Pulmonary artery endothelial cell (primary cell): ENCODE measurements at regions not wholly inside any gene's neighbourhood (a gene's known extent, or its start where the extent isn't known, plus 50 kb on each side); places are given as distances from the start of the nearest gene placed in this dataset.
A peak's percentile ranks its signal among the peaks of the same experiment; 100 is the strongest.

Experiments used
- DNase-seq: peaks from one replicate; pipeline ENCODE4 v3.0.0-alpha.2; 2011; ENCODE audit warnings: low read depth, low spot score

DNA sequence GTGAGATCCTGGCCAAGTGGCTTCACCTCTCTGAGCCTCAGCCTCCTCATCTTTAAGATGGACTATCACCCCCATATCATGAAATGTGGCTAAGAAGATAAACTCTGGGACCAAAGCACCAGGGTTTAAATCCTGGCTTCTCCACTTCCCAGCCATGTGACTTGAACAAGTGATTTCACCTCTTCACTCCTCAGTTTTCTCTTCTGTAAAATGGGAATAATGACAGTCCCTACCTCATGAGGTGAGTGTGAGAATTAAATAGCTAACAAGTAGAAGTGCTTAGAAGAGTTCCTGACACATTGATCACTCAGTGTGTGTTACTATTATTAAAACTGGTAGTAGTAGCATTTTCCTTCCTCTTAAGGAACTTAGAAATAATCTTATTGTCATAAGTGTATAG is 516.9 kb upstream of the SULF2 start:
- DNase-seq: no peak

DNA sequence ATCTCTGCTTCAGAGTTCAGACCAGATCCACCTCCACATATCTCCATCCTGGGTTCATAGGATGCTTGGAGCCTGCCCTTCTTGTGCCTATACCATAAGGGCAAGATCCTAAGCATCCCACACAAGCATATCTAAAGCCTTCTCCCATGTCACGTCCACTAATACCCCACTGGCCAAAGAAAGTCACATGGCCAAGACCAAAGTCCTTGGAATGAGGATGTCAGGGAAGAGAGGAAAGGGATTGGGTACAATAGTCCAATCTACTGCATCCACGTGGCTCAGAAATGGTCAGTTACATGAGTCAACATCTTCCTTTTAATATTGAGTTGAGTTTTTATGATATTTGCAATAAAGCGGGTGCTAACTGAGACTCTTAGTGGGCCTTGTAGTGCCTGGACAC is 515.9 kb upstream of the SULF2 start:
- DNase-seq: no peak

DNA sequence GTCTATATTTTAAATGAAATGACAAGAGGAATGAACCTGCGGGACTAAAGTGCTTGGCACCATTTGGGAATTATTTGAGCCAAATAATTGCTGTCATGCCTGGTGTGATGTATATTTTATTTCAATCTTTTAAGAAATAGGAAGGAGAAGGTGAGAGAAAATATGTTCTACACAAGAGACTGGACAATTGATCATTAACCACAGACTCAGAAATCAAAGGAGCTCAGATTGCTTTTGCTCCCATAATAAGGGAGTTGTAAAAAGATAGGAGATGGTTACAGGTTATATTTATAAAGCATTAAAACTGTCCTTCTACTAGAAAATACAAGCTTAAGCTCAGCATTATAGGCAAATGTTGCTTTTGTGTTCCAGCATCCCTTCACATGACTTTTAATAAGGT is 515.2 kb upstream of the SULF2 start:
- no peak for DNase-seq

DNA sequence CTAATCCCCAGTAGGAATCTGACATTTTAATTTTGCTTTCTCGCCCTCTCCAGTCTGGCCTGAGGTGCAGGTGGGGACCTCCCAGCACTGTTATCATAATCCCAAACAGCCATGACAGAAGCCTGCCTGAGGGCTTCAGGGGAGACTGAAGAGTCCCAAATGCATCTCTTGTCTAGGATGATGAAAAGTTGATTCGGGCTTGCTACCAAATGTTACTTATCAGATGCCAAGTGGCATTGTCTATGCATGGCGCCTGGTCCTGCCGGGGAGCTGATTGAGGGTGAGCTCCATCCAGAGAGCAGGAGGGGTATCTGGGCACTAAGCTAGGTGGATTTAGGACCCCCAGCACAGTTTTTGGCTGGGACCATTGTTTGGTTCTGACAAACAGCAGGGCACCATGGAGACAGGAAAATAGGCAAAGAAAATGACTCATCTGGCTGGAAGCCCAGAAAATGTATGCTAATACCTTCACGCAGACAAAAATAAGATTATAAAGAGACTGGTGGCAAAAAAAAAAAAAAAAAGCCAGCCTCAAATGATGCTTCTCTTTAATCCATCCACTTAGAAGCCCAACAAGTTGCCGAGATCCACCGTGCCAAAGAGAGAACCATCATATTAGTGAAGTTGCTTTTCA is 513.7 kb upstream of the SULF2 start:
- peak; percentile 93 for DNase-seq

DNA sequence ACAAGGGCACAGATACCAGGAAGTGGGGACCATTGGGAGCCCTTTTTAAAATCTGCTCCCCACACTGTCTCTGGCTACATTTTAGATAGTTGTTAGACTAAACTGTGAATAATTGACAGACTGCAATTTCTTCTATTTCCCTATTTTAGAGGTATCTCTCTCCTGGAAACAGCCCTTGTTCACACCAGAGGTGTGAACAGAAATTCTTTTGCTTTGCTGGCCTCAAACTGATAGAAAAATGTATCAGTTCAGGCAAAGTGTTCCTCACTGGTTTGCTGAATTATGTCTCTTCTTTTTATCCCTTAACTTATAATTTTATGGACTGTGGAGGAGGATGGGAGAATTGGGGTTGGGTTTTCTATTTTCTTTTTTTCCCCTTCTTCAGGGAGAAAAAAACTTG is 513.2 kb upstream of the SULF2 start:
- DNase-seq: no peak

DNA sequence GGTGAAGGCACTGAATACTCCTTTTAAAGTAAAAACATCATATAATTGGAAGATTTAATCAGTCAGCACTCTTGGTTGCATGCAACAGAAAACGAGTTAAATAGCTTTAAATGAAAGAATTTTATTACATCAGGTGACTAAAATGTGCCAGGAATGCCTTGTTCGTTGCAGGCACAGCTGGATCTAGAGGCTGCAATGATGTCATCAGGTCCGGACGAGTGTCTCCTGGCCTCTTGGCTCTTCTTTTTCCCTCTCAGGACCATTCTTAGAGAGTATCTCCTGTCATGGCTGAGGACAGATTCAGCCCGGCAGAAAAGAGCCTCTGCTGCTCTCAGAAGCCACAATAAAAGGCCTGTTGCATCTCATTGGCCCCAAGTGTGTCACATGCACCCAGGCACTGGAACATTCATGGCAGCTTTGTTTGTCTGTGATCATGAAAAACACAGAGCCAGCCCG is 510.7 kb upstream of the SULF2 start:
- DNase-seq: peak; percentile 57

DNA sequence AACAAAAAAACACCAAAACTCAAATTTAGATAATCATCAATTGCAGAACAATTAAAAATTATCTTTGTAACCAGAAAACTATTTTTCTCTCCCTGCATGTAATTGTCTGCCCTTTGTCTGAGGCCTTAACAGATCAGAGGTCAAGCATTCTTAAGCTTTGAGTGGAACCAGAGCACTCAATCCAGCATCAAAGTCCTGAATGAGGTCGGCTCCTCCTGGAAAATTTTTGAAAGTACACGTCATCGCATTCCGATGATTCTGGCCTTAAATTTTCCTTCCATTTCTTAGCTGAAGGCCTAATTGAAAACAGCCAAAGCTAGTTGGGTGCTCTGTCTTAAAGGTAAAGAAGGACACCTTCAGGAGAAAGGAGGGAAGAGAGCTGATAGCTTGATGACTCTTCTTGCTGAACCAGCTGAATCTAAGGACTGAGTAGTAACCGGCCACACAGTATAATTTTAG is 510.2 kb upstream of the SULF2 start:
- DNase-seq: peak; percentile 94

DNA sequence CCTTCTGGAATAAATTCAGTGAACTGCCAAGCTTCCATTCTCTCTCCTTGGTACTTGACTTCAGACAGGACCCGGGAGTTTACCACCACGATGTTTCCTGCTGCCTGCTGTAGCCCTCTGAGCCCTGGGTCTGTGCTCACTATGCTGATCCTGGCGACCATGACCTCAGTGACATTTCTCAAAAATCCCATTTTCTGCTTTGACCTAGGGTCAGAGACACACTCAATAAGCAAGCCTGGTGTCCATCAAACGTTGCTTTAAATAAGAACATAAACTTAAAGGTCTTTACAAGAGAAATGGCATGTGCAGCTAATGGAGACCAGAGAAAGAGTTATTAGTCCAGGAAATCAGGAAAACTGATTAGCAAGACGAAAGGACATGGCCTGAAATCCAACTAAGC is 509.7 kb upstream of the SULF2 start:
- DNase-seq: no peak

DNA sequence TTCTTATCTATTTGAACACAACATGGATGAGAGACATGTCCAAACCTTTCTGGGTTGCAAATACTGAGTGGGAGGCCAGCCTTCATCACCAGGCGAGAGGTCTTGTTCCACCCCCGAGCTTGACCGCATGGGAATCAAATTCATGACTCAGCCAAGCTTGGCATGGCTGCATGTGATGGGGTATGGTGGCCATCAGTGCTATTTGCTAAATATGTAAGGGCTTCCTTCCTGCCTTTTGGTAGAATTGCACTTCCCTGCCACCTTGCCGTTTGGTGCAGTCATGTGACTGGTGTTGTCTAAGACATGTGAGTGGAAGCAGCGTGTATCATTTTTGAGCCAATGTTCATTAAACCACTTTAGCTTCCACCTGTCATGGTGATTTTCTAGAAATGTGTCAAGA is 508.9 kb upstream of the SULF2 start:
- DNase-seq: peak; percentile 45

DNA sequence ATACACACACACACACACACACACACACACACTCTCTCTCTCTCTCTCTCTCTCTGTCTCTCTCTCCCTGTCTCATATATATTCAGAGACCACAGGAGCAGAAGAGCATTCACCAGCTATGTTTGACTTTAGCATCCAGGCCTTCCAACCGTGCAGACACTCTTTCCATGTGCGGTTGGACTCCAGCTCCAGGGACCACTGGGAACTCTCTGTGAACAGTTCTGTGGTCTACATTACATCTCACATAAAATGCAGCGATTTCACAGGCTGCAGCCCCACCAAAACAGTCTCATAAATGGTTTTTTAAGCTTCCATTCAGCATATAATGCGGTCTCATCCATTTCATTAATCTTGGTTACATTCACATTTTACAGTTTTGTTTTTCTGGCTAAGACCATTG is 508.4 kb upstream of the SULF2 start:
- no peak for DNase-seq

DNA sequence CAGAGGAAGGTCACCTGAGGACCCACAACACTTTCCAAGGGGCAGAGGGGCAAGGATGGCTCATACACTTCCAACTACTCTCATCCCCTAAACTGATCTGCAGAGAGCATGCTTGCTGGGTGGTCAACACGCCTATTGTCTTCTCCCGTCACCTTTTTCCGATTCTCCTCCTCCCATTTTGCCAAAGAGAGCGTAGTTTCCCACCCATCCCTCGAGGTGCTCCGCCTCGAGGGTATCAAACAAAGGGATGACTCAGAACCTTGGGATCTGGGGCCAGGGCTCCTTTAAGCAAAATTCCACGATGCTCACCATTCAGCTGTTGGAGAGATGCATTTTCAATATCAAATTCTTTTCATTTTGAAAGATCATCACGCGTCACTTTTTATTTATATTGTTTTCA is 507.5 kb upstream of the SULF2 start:
- DNase-seq: no peak

DNA sequence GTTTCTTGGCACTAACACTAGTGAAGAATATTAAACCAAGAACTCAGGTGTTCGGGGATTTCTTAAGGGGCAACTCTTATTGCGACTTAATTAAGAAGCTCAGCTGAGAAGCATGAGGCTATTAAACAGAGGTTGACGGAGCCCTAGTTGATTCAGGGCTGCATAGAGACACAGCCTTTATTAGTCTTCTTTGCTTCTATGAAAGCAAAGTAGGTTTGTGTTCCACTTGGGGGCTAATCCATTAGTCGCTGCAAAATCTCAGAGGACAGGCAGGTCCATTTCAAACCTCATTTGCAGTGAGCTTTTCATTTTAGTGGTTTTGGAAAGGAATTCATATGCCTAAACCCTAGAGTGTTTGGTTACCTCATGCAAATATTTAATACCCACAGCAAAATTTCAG is 506.6 kb upstream of the SULF2 start:
- DNase-seq: no peak

DNA sequence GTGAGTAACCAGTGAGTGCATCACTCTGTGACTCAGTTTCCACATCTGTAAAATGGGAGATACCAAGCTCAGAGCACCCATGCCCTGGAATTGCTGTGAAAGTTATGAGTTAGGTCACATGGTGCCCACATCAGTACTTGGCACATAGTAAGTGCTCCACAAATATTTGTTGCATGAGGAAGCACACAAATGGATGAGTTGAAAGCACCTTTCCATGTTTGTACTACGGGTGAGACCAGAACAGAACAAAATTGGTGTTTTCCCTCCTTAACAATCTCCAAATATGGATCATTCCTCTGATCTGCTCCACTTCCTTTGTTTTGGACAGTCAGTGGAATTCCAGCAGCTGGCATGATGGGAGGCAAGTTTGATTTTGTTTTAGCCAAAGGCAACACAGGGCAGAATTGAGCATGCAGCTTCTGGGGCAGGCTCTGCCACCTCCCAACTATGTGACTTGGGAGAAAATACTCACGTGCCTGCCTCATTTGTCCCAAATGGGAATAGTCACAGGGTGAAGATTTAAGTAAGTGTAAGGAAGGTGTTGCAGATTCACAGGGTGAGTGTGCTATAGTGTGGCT is 503.7 kb upstream of the SULF2 start:
- DNase-seq: no peak

DNA sequence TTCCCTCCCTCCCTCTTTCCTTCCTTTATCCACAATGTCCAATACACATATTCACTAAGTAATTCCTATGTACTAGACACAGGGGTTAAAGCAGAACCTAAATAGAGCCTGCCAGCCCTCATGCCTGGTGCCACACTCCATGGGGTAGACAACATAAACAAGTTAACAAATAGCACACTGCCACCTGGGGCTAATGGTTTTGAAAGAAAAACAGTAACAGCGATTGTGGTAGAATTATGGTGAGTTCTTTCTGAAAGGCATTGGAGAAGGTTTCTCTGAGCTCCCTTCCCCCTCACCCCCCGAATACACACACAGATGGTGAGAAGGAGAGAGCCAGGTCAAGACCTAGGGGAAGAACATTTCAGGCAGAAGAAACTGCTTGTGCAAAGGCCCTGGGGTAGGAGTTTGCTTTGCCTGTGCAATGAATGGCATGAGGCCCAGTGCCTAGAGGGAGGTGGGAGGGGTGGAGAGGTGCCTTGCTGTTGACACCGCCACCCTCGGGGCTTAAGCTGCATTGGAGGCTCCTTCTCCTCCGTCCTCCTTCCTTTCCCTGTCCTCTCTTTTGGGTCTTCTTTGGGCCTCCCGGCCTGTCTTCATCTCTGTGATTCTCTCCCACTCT is 502.4 kb upstream of the SULF2 start:
- no peak for DNase-seq

DNA sequence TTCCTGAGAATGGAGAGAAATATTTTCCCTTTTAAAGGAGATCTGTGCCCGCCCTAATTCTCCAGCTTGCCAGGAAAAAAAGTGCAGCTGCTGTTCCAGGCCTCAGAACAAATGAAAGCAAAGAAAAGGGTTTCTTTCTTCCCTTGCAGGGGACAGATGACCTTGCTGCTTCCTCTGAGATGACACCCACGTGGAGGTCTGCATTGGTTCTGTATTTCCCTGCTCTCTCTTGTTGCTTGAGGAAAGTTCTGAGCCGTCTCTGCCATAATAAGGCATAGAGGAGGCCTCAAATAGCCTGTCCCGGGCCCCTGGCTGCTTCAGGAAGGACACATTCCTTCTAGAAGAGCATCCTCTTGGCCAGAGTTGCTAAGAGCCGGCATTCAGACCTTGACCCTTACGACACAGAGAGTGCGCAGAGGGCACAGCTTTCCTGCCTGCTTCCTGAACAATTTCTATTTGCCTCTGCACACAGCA is 501.8 kb upstream of the SULF2 start:
- DNase-seq: no peak

DNA sequence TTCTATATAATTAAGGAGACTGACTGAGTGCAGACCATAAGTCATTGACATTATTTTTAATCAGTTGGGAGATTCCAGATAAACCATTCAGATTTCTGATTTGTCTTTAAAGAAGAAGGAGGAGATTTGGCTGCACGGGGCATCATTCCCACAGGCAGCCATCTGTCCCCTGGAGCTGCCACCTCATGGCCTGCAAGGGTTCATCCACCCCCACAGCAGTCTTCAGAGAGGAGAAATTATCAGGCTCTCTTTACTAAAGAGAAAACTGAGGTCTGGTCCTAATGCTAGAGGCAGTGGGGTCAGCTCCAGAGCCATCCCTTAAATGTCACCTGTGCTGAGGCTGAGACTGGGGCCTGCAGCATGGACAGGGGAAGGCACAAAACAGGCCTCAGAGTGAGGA is 501.3 kb upstream of the SULF2 start:
- no peak for DNase-seq

DNA sequence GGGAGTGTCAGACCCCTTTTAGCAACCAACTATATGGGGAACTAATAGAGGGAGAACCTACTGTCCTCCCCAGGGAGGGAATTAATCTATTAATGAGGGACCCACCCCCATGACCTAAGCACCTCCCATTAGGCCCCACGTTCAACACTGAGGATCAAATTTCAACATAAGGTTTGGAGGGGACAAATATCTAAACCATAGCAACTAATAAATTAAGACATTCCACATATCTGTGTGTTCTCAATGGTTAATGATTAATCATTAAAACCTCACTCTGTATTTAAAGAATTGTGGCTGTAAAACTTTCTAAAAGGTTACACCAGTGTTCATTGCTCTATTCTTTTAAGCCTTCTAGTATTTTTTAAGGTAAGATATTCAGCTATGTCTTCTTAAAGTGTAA is 500.4 kb upstream of the SULF2 start:
- DNase-seq: no peak

DNA sequence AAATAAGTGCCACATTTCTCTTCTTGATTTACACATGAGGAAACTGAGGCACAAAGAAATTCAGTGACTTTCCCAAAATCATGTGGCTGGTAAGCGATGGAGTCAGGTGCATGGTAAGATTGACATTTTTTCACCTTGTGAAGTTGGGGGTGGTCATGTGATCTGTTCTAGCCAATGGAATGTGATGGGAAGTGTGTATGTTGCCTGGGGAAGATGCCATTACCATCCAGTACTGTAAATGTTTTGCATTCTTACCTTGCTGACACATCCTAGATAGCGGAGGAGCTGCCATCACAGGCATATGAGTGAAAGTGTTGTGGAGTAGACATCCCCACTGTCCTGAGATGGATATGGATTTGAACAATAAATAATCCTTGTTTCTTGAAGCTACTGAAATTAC is 499.6 kb upstream of the SULF2 start:
- no peak for DNase-seq

DNA sequence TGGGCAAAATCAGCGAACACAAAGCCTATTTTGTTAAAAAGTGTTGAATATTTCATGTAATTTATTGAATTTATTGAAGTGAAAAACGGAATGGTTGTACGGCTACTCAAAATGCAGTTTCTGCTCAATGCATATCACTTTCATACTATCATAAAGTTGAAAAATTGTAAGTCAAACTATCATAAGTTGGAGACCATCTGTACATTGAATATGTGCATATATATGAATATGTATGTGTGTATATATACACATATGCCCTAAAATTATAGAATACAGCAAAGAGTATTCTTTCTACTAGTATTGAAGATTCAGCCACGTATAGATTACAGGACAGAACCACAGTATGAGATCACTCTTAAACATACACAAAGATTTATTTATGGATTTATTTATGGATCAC is 499.0 kb upstream of the SULF2 start:
- DNase-seq: no peak

DNA sequence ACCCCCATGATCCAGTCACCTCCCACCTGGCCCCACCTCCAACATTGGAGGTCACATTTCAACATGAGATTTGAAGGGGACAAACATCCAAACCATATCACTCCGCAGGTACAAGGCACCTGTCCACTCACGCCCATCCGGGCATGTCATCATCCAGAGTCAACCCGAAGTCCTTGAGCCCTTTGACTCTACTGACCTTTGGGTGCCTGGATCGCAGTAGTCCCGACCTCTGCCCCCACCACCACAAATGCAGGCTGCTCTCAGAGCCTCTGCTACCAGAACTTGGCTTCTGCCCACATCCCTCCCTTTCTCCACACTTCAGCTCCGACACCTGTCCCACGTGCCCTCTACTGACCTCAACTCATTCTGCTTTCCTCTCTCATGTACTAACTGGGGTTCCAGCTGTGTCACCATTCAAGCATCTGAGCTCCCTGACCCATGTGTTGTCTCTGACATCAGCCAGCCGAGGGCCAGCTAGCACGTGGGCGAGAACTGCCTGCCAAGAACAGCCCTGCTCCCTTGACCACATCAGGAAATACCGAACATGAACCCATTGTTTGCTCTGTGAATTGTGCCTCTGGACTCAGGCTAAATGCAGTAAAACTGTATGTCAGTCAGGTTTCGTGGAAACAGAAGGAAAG is 498.3 kb upstream of the SULF2 start:
- DNase-seq: peak; percentile 99

DNA sequence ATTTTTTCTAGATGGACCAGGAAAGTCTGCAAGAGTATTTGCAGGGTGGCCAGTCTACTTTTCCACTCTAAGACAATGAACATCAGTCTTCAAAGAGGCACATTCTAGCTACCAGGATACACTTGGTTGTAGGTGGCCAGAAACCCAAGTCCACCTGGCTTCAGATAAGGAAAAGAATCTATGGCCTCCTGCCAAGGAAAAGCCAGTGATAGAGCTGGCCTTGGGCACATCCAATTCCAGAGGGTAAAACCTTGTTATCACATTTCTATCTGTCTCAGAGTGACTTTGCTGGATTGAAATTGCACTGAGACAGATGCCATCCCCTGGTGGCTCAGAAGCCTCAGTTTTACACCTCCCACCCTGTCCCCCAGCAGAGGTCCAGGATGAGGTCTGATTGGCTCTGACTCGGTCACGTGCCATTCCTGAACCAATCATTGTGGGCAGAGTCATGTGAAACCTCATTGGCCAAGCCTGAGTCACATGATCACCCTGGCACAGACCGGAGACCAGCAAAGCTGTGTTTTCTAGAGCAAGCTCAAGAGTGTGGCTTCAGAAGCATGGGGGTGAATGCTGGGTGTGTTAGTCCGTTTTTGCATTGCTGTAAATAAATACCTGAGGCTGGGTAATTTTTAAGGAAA is 497.4 kb upstream of the SULF2 start:
- DNase-seq: no peak

DNA sequence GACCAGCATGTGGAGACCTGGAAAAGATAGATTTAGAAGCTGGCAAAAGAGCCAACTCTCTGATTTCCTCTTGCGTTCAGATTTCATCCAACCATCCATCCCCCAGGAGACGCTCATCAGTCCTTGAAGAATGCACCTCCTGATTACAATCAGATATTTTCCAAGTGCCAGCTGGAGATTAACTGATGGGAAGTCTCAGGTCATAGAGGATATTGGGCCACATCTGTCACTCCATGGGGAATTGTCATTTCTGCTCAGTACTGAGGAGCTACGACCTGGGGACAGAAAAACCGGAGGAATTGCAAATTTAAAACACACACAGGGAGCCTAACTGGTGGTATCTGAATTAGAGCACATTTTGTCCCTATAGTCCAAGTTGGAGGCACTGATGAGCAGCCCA is 496.2 kb upstream of the SULF2 start:
- DNase-seq: no peak
